Hindlimb muscle (tissue), 1 donor: ENCODE measurements at regions not wholly inside any gene's neighbourhood (a gene's known extent, or its start where the extent isn't known, plus 50 kb on each side); places are given as distances from the start of the nearest gene placed in this dataset.
"Not testable (repeated sequence)": the region's sequence is repeated elsewhere in the genome, so short reads cannot be mapped to it uniquely, and the experiment has no call there.

Source experiments
- DNase-seq: peaks from one replicate; pipeline ENCODE4 v3.0.0-alpha.2; 2013

GRCh38 chr3:74269689-74270088 is 344.8 kb downstream of the CNTN3 start:
- no peak for DNase-seq

GRCh38 chr3:74268753-74269152 is 345.7 kb downstream of the CNTN3 start:
- DNase-seq: no peak

GRCh38 chr3:74267588-74268184 is 346.8 kb downstream of the CNTN3 start:
- peak; percentile 49 for DNase-seq

GRCh38 chr3:74267131-74267530 is 347.3 kb downstream of the CNTN3 start:
- no peak for DNase-seq

- no peak for DNase-seq
Measured at GRCh38 chr3:74265069-74265468, 349.4 kb downstream of the CNTN3 start.

GRCh38 chr3:74263031-74263430 is 351.4 kb downstream of the CNTN3 start:
- no peak for DNase-seq

GRCh38 chr3:74233091-74233490 is 381.4 kb downstream of the CNTN3 start:
- no peak for DNase-seq

GRCh38 chr3:74217467-74217866 is 397.0 kb downstream of the CNTN3 start:
- DNase-seq: no peak

GRCh38 chr3:74214286-74214685 is 400.2 kb downstream of the CNTN3 start:
- no peak for DNase-seq

- no peak for DNase-seq
Measured at GRCh38 chr3:74210739-74211138, 403.7 kb downstream of the CNTN3 start.

- no peak for DNase-seq
Measured at GRCh38 chr3:74200952-74201351, 413.5 kb downstream of the CNTN3 start.

- DNase-seq: peak; percentile 1
Measured at GRCh38 chr3:74178664-74179063, 435.8 kb downstream of the CNTN3 start.

- no peak for DNase-seq
Measured at GRCh38 chr3:74173090-74173489, 441.4 kb downstream of the CNTN3 start.

- no peak for DNase-seq
Measured at GRCh38 chr3:74167926-74168325, 446.5 kb downstream of the CNTN3 start.

GRCh38 chr3:74165211-74165610 is 449.2 kb downstream of the CNTN3 start:
- no peak for DNase-seq

- DNase-seq: no peak
Measured at GRCh38 chr3:74149466-74149865, 465.0 kb downstream of the CNTN3 start.

GRCh38 chr3:74145277-74145676 is 469.2 kb downstream of the CNTN3 start:
- no peak for DNase-seq

GRCh38 chr3:74139648-74140047 is 474.8 kb downstream of the CNTN3 start:
- no peak for DNase-seq

- DNase-seq: no peak
Measured at GRCh38 chr3:74137790-74138189, 476.7 kb downstream of the CNTN3 start.

GRCh38 chr3:74135808-74136207 is 478.7 kb downstream of the CNTN3 start:
- no peak for DNase-seq

- DNase-seq: no peak
Measured at GRCh38 chr3:74134831-74135230, 479.6 kb downstream of the CNTN3 start.

GRCh38 chr3:74131546-74132328 is 482.7 kb downstream of the CNTN3 start:
- not testable (repeated sequence) for DNase-seq

GRCh38 chr3:74129611-74130010 is 484.8 kb downstream of the CNTN3 start:
- DNase-seq: no peak

GRCh38 chr3:74129056-74129455 is 485.4 kb downstream of the CNTN3 start:
- no peak for DNase-seq
